ENCODE measurements at regions not wholly inside any gene's neighbourhood (a gene's known extent, or its start where the extent isn't known, plus 50 kb on each side); places are given as distances from the start of the nearest gene placed in this dataset.
"Not testable (repeated sequence)": the region's sequence is repeated elsewhere in the genome, so short reads cannot be mapped to it uniquely, and the experiment has no call there.

DNA sequence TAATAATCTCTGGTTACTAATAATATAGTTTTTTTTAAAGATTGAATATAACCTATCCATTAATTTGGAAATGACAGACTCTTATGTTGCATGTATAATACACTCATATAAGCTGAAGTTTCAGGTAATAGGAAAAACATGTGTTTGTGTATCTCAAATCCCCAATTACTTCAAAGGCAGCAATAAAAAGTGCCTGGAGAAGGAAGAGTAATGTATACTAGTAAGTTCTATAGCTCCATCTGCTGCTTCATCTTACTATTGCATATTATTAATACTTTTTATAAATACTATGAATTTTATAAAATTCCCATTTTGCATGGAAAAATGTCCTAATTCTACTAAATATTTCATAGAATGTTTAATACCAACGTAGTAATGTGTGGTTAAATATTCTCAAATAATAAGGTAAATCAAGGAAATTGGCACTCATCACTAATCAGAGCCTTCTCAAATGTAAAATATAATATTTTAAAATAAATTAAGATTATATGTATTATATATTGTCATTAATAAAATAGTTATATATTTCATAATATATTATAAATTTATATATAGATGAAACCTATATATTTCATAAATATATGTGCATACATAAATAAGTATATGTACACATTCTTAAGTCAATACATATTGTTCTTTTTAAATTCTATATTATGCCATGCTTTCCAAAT, 311.9 kb downstream of the HGF start:
- no peak overlapping the region for H3K4me3 ChIP-seq (ENCODE audit: low read depth, low read length)
- DNase-seq (ENCODE audit: low read depth) = peak; percentile 73
- TF ChIP-seq, protein P1, sequence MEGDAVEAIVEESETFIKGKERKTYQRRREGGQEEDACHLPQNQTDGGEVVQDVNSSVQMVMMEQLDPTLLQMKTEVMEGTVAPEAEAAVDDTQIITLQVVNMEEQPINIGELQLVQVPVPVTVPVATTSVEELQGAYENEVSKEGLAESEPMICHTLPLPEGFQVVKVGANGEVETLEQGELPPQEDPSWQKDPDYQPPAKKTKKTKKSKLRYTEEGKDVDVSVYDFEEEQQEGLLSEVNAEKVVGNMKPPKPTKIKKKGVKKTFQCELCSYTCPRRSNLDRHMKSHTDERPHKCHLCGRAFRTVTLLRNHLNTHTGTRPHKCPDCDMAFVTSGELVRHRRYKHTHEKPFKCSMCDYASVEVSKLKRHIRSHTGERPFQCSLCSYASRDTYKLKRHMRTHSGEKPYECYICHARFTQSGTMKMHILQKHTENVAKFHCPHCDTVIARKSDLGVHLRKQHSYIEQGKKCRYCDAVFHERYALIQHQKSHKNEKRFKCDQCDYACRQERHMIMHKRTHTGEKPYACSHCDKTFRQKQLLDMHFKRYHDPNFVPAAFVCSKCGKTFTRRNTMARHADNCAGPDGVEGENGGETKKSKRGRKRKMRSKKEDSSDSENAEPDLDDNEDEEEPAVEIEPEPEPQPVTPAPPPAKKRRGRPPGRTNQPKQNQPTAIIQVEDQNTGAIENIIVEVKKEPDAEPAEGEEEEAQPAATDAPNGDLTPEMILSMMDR (IDR thresholded peaks at IDR 0.05; ENCODE audit: insufficient read depth, low read length) = peak; percentile 58

DNA sequence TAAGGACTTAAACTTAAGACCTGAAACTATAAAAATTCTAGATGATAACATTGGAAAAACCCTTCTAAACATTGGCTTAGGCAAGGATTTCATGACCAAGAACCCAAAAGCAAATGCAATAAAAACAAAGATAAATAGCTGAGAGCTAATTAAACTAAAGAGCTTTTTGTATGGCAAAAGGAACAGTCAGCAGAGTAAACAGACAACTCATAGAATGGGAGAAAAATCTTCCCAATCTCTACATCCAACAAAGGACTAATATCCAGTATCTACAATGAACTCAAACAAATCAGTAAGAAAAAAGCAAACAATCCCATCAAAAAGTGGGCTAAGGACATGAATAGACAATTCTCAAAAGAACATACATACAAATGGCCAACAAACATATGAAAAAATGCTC, 316.1 kb downstream of the HGF start:
- not testable (repeated sequence) for DNase-seq (ENCODE audit: low read depth); H3K4me3 ChIP-seq (ENCODE audit: low read depth, low read length)

DNA sequence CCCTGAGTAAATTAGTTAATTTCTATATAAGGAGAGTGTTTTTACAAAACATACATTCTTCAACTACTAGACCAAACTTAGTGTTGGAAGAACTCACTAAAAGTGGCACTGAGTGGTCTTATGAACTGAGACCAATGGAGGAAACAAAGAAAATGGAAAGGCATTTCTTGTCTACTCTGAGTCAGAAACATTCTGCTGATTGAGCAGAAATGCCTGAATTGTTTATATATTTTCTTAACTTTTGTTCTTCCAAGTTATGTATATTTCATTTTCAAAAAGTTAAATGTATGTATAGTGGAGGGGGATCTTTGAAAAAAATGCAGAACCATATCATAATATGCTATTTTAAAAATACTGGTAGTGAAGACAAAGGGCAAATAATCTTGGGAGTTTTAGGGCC, 320.7 kb downstream of the HGF start:
- TF ChIP-seq, protein P1 (IDR thresholded peaks at IDR 0.05; ENCODE audit: insufficient read depth, low read length) = no peak
- peak; percentile 17 for DNase-seq (ENCODE audit: low read depth)
- no peak overlapping the region for H3K4me3 ChIP-seq (ENCODE audit: low read depth, low read length)

DNA sequence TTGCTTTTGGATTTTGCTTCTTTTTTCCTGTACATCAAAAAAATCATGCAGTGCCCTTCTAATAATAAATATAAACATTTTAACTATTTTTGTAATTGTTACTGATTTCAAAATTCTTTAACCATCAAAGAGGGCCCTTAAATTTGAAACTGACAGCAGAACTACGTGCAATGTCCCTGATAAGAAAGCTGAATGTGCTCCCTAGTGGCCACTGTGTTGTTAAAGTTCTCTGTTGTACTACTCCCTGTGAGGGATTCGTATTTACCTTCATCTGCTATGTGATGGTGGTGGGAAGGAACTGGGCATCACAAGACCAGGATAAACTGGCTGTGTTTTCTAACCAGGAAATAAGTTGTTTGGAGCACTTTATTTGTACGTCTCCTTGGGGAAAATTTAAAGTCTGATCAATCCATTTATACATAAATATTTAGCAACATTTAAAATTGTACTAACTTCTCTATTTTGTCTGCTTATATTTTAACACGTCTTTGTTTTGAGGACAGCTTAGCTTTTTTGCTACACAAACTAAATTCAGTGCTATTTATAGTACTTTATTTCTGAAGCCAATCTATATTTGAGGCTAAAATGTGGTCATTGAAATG, 322.4 kb downstream of the HGF start:
- TF ChIP-seq, protein P1 (IDR thresholded peaks at IDR 0.05; ENCODE audit: insufficient read depth, low read length) = peak; percentile 60
- H3K4me3 ChIP-seq (ENCODE audit: low read depth, low read length) = no peak overlapping the region
- peak; percentile 83 for DNase-seq (ENCODE audit: low read depth)

DNA sequence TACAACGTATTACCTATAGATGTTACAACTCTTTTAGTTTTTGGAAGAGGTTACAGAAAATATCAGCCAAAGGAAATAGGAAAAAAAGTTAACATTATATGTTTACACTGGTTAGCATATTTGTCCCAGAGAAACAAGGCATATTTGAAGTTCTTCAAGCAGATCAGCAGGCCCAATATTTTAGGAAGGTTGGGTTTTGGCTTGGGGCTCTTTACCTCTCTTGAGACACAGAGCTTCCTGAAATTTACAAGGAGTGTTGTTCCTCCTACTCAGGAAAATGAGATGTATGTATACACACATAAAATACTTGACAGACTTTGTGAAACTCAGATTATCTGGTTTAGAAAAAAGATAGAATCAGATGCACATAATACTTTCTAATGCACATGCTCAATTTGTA, 323.6 kb downstream of the HGF start:
- no peak for DNase-seq (ENCODE audit: low read depth)
- no peak overlapping the region for H3K4me3 ChIP-seq (ENCODE audit: low read depth, low read length)
- TF ChIP-seq, protein P1 (IDR thresholded peaks at IDR 0.05; ENCODE audit: insufficient read depth, low read length) = no peak

DNA sequence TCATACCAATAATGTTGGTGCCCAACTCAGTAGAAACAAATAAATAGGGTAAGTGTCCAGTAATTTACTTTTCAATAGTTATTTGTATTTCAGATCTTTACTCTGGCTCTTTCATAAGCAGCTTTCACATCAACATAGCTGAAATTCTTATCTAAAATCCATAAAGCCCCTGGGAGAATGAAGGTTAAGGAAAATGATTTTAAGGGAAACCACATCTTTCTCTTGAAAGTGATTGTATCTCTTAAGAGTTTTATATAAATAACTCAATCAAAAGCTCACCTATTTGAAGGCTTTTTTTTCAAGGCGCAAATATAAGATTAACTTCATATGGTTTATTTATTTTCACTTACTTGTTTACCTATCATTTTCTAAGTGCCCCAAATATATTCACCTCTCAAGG, 324.4 kb downstream of the HGF start:
- DNase-seq (ENCODE audit: low read depth) = peak; percentile 25

DNA sequence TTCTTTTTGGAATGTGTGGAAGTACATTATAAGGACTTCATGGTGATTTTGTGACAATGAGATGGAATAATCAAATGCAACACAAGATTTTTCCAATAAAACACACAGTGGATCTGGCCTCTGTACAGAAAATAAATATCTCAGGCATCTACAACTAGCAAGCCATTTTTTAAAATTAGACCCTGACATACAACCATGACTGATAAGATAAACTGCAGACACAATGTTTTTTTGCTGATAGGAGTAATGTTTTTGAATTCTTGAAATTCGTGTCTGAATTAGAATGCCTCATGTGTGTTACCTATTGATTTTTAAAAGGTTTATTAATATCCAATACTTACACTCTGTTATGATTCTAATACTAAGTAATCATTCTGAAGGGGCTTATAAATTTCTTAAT, 328.1 kb downstream of the HGF start:
- DNase-seq (ENCODE audit: low read depth) = peak; percentile 44
- TF ChIP-seq, protein P1 (IDR thresholded peaks at IDR 0.05; ENCODE audit: insufficient read depth, low read length) = no peak
- H3K4me3 ChIP-seq (ENCODE audit: low read depth, low read length) = no peak overlapping the region

More for the DNA sequence above, 324.4 kb downstream of the HGF start:
- no peak overlapping the region for H3K4me3 ChIP-seq (ENCODE audit: low read depth, low read length)
- TF ChIP-seq, protein P1 (IDR thresholded peaks at IDR 0.05; ENCODE audit: insufficient read depth, low read length) = no peak
